GM10266 (cell line): ENCODE measurements at regions not wholly inside any gene's neighbourhood (a gene's known extent, or its start where the extent isn't known, plus 50 kb on each side); places are given as distances from the start of the nearest gene placed in this dataset.

Experiments used
- DNase-seq: peaks from one replicate; pipeline ENCODE4 v3.0.0; 2012; ENCODE audit errors: extremely low spot score
- TF ChIP-seq, protein P1 (sequence below): IDR thresholded peaks from 2 replicates; pipeline ENCODE4 v1.5.1; 2012; ENCODE audit warnings: mild to moderate bottlenecking, low read depth; ENCODE audit not compliant: control insufficient read depth, insufficient read depth; ENCODE audit errors: missing control alignments

DNA sequence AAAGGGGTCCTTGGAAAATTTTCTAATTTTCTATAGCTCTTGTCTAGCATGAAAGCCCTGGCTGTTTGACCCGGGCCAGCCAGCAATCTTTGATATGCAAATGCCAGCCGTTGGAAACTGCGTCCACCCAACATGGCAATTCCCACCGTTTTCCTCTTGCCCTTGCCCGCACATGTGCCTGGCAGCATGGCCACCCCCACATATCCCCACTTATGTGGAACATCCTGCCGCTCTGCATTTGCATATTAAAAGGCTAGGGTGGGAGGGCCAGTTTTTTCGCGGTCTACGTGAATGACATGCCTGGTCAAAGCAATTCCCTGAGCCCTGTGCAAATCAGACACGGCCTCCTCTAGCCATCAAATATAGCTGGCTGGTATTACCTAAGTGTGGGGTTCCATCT is 110.3 kb upstream of the TDRD3 start:
- TF ChIP-seq, protein P1, sequence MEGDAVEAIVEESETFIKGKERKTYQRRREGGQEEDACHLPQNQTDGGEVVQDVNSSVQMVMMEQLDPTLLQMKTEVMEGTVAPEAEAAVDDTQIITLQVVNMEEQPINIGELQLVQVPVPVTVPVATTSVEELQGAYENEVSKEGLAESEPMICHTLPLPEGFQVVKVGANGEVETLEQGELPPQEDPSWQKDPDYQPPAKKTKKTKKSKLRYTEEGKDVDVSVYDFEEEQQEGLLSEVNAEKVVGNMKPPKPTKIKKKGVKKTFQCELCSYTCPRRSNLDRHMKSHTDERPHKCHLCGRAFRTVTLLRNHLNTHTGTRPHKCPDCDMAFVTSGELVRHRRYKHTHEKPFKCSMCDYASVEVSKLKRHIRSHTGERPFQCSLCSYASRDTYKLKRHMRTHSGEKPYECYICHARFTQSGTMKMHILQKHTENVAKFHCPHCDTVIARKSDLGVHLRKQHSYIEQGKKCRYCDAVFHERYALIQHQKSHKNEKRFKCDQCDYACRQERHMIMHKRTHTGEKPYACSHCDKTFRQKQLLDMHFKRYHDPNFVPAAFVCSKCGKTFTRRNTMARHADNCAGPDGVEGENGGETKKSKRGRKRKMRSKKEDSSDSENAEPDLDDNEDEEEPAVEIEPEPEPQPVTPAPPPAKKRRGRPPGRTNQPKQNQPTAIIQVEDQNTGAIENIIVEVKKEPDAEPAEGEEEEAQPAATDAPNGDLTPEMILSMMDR: no peak
- DNase-seq: no peak

DNA sequence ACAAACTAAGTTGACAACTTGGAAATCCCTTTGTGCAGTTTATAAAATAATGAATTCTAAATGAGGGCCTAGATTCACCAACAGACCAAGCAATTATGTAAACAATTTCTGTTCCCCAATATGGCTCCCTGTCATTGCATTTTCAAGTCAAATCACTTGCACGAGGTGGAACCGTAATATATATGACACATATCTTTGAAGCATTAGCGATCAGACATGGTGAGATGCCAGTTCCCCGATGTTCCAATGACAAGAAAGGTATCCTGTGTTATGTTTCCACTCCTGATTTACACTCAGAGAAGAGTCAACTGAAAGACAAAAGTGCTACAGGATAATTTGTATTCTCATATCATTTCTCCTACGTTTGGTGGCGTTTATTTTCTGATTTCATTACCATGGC is 108.5 kb upstream of the TDRD3 start:
- TF ChIP-seq, protein P1: no peak
- DNase-seq: no peak

DNA sequence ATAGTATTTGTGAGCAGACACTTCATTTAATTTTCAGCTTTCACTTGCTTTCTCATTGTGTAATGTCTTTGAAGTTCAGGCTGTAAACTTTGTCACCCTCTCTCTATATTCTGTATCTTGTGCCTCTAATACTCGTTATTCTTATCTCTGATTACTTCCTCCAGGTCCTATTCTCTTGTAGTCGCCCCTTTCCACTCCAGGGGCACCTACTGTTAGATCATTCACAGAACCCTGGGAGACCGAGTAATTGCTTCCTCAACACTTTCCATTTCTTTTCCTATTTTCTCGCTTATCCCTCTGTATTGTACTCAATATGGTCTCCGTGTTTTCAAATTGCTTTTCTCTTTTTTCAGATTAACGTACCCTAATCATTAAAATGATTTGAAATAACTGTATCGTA is 93.9 kb upstream of the TDRD3 start:
- DNase-seq: no peak

DNA sequence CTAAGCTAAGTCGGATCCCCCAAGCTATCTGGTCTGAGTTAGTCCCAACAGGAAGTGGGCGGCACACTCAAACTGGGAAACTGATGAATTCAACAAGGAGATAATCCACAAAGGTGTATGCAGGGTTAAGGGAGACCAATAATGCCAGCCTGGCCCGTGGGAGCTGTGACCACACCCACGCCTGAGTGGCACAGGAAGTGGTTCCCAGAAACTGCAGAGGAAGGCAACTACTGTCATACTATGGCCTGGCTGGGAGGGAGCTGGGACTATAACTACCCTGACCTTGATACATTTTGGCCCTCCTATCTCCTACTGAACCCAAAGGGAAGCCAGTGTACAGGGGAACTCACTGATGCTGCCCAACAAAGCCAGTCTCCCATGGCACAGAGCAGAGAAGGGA is 85.5 kb upstream of the TDRD3 start:
- no peak for DNase-seq
- TF ChIP-seq, protein P1: no peak

More for the DNA sequence above, 93.9 kb upstream of the TDRD3 start:
- TF ChIP-seq, protein P1: no peak

DNA sequence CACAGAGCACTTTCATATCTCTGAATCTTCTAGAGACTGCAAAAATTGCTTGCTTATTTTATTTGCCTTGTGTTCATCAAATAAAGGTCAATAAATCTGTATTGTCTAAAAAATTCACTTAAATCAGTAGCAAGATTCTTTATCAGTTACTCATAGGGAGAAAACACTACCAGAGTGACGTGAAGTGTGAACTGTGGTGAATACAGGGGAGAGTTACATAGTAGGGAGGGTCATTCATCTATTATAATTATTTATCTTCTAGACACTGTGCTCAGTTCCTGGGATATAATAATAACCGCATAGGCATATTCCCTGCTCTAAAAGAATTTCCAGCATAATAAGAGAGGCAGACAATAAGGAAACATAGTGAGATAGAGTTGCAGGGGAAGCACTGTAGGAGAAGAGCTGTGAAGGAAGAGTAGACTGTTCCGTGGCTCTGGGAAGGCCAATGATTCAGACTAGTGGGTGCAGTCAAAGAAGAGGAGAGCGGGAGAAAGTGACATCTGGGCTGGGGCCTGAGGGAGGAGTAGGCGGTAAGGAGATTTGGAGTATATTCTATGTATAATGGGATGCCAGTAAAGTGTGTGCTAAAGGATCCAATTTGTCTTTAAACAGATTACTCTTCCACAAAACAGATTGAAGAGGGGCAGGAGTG is 84.0 kb upstream of the TDRD3 start:
- DNase-seq: no peak
- TF ChIP-seq, protein P1: no peak

DNA sequence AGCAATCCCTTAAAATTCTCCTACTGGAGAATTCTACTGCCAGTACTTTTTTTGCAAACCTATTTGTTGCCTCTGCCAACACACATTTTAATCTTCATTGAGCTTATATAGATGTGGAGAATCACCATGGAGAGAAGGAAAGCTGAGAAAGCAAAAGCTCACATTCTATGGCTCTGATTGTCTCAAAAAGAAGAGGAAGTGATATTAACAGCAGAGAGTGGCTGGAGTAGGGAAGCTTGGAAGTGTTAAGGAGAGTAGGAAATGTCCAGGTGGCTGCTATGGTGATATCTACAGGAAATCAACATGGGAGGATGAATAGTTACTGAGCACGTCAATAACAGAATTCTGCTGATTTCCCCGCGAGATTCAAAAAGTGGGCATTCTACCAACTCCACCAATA is 78.8 kb upstream of the TDRD3 start:
- DNase-seq: no peak
- TF ChIP-seq, protein P1: no peak

- DNase-seq: no peak
- TF ChIP-seq, protein P1: no peak
These were observed 72.9 kb upstream of the TDRD3 start for GRCh38 chr13:60324131-60324530.
